HG03060 (cell line): ENCODE measurements at regions not wholly inside any gene's neighbourhood (a gene's known extent, or its start where the extent isn't known, plus 50 kb on each side); places are given as distances from the start of the nearest gene placed in this dataset.
"Not testable (repeated sequence)": the region's sequence is repeated elsewhere in the genome, so short reads cannot be mapped to it uniquely, and the experiment has no call there.

Source experiments
- ATAC-seq: cut with Tn5 transposase; IDR thresholded peaks from one replicate; pipeline ENCODE4 v1.9.1; 2021; ENCODE audit warnings: low read depth, moderate number of reproducible peaks; ENCODE audit not compliant: unreplicated experiment

DNA sequence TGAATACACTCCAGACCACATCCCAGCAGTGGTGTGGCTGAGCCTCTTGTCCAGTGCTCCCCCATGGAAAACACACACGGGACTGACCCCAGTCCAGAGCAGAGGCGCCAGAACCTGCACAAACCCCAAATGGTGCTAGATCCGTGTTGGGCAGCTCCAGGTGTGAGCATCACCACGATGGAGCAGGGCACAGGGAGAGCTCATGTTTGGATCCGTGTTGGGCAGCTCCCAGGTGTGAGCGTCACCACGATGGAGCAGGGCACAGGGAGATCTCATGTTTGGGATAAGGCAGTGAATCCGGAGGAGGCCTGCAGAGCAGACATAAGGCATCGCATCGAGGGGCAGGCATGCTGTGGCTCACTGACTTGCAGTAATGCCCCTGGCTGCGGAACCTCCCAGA, 460.0 kb upstream of the MYT1L start:
- no peak for ATAC-seq

DNA sequence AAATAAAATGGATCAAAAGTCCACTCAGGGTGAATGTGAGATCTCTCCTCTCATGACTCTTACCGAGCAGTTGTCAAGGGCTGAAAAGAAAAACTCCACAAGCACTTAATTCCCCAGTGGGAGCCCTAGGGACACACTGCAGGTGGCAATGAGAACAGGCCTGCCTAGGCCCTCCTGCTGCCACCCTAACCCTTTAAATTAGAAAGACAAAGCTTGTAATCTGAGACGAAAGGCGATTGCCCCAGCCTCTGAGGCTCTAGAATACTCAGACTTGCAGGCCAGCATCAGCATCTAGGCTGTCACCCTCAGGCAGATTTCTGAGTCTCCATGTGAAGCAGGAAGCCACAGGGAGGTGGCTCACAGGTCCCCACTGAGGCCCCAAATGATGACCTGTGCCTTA, 457.0 kb upstream of the MYT1L start:
- ATAC-seq: no peak

DNA sequence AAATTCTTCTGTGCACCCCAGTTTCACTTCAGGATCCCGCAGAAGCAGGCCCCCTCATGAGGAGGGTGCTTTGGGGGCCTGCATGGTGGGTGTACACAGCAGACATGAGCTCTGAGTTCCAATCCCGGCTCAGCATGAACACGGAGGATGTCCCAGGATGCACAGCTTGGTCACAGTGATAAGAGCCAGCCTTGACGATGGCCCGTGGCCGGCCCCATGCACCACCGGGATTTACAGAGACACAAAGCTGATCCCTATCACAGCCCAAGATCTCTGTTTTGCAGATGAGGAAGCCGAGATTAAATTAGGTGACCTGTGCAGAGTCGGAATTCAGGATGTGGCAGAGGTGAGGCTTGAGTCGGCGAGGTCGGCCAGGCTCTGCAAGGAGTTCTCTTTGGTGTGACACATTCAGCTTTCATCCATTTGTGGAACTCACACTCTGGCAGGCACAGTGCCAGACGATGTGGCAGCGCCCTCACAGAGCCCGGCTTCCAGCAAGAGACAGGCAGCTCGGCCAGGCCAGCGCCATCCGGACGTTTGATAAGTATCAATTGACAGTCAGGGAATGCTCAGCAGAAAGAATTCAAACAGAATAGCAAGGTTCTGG, 456.3 kb upstream of the MYT1L start:
- ATAC-seq: no peak

DNA sequence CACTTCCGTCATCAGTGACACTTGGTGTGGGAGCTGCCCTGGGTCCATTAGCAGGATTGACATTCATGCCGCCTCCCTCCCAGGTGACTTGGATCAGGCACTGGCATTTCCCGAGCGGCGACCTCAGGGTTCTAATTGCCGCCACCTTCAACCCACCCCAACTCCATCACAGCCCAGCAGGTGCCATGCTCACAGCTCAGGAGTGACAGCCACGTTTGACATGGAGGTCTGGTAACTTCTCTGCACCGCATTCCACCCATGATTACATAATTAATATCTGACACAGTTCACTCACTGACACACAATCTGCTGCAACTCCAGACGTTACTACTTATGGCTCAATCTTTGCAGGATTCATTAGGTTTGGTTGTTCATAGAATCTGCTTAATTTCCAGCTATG, 450.9 kb upstream of the MYT1L start:
- no peak for ATAC-seq

DNA sequence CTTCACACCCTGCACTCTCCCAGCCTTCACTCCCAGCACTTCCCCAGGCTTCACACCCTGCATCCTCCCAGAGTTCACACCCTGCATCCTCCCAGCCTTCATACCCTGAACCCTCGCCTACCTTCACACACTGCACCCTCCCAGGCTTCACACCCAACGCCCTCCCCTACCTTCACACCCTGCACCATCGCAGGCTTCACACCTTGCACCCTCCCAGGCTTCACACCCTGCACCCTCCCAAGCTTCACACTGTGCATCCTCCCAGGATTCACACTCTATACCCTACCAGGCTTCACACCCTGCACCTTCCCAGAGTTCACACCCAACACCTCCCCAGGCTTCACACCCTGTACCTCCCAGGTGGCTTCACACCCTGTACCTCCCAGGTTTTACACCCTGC, 448.7 kb upstream of the MYT1L start:
- ATAC-seq: no peak

DNA sequence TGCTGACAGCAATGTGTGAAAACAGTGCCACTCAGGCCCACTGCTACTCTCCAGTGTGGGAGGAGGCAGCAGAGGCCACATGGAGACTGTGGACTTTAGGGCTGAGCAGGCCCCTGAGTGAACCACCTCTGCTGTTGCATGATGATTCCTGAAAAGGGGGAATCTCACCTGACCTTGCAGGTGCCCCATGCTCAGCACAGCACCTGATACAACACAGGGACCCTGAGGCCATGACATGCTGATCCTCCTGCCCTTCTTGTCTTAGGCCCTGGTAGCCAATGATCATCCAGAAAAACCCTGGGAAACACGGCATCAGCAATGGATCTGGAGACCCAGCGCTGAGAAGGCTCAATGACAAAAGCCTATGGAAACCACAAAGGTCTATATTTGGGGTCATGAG, 446.8 kb upstream of the MYT1L start:
- no peak for ATAC-seq

DNA sequence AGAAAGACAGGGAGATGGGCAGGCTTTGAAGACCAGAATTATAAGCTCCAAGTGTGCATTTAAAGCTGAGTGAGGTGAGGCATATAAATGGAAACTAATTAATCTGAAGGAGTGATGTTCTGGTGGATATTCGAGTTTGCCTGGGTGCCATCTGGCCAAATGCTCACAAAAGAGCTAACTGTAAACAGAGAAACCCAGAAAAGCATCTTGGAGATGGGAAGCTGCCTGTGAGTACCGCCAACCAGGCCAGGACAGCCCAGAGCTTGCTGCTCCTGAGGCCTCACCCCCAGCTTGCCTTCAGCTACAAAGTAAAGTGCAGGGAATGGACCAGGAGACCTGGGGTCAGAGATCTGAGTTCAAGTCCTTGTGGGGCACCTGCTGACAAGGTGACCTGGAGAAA, 446.1 kb upstream of the MYT1L start:
- no peak for ATAC-seq

DNA sequence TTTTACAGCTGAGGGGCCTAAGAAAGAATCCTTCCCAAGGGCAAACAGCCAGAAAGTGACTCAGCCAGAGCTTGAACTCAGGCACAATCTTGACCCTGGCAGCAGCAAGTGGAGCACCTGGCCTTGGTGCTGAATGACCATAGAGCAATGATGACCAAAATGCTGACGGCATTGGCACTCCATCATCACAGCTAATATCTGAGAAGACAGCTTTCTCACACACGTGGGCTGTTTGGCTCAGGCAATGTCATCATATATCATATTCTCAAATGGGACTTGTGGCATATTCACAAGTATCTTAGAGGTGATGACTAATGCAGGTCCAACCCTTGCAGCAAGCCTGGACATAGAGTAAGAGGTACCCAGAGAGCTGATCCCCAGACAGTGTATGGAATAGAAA, 443.9 kb upstream of the MYT1L start:
- ATAC-seq: no peak

DNA sequence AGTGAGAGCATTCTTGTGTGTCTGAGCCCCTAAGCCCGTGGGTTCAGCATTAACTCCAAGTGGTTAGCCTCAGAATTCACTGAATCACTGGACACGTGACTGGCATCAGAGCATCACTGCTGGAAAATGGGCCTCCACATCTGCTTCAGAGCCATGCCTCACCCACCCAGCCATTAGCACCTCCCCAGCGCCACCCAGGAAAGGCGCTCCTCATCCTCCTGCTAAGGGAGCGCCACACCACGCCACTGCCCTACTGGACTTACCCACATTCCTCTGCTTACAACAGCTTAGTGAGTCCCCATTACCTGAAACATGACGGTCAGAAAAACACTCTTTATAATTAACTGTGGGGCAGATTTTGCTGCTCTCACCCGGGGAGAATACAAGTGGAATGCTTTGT, 442.6 kb upstream of the MYT1L start:
- ATAC-seq: no peak

DNA sequence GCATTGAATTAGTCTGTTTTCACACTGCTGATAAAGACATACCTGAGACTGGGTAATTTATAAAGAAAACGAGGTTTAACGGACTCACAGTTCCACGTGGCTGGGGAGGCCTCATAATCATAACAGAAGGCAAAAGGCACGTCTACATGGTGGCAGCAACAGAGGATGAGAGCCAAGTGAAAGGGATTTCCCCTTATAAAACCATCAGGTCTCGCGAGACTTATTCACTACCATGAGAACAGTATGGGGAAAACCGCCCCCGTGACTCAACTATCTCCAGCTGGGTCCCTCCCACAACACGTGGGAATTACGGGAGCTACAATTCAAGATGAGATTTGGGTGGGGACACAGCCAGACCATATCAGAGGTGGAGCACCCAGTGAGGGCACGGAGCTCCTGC, 442.0 kb upstream of the MYT1L start:
- not testable (repeated sequence) for ATAC-seq

DNA sequence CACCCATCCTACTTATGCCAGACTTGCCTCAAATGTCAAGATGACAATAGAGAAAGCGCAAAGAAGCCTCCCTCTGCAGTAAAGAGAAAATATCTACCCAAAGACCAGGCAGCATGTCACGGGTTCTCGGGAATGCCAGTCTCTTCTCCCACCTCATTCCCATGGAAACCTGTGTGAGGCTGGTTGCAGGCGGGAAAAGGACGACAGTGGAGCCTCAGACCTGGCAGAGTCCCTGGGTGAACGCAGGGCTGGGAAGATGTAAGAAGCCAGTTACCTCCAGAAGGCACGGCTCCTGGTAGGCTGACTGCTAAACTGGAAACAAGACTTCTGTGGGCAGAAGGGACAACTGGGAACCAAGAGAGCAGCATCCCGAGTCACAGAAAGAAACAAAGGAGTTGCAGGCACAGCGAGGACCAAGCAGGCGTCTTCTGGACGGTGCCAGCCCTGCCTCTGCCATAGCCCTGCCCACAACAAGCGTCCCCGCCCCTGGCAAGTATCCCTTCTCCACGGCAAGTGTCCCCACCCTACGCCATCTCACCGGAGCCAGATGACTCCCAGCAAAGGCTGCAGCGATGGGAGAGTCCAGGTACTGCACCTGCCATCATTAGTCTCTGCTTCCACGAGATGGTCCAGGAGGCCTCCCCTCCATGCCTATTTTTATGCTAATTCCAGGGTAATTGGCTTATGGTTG, 440.8 kb upstream of the MYT1L start:
- no peak for ATAC-seq

DNA sequence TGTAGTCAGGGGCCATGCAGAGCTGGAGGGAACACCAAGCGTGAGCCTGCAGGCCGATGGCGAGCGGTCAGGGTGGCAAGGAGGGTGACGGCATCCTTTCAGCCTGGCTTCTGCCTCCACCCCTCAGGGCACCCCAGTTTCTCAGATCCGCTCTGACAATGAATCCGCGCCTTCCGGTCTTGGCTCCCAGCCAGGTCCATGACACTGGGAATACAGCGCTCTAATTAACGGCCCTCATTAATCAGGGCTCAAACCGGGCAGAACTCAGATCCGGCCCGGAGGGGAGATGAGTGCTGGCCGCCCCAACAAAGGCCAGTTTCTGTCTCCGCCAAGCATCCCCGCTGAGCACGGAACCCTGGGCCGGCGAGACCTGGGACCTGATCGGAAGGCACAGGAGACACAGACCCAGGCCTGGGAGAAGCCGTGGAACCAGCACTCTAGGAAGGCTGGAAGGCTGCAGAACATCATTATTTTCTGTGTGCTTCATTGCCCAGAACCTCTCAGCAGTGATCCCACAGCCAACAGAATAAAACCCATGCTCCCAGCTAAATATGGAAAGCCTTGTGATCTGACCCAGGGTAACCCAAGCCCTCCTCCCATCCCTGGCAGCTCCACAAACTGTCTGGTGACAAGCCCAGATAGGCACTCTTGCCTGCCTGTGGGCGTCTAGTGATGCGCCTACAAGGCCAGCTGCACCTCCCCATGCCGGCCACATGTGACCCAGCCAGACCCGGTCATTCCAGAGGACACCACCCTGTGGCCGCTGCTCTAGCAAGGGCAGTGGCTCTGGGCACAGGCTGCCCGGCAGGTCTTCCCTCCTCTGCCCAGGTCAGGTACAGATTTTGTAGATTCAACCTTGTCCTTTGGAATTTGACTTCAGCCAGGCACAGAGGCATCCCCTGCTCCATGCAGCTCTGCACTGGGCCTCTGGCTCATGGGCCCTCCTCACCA, 438.7 kb upstream of the MYT1L start:
- no peak for ATAC-seq

DNA sequence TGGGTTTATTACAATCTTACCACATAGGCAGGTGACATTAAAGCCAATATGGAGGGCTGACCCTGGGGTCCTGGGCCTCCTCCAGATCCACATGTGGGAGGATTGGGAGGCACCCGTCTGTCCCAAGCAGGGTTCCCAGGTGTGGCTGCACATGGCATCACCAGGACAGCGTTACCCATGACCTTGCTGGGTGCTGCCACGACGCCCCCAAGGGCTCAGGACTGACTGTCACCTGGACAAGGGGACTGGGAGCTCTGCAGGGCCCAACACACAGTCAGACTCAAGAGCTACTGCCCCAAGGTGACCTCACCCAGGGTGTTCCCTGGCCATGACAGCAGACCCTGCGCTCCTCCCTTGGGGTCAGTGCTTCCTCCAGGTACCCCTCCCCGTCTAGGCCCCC, 437.4 kb upstream of the MYT1L start:
- no peak for ATAC-seq

DNA sequence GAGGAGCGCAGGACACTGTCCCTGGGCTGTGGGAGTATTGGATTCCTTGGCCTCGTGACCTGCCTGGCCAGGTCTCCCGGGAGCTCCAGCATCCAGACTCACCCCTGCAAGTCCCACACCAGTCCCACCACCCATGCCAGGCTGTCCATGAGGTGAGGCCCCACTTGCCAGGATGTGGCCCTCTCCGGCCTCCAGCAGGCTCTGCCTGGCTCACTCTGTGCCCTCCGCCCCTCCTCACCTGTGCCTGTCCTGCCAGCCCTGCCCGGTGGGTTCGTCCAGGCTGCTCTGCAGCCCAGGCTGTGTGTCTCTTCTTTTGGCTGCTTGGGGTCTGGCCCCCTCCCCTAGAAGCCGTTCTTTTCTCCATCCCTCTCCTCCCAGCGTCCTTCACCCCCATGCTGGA, 436.8 kb upstream of the MYT1L start:
- no peak for ATAC-seq

DNA sequence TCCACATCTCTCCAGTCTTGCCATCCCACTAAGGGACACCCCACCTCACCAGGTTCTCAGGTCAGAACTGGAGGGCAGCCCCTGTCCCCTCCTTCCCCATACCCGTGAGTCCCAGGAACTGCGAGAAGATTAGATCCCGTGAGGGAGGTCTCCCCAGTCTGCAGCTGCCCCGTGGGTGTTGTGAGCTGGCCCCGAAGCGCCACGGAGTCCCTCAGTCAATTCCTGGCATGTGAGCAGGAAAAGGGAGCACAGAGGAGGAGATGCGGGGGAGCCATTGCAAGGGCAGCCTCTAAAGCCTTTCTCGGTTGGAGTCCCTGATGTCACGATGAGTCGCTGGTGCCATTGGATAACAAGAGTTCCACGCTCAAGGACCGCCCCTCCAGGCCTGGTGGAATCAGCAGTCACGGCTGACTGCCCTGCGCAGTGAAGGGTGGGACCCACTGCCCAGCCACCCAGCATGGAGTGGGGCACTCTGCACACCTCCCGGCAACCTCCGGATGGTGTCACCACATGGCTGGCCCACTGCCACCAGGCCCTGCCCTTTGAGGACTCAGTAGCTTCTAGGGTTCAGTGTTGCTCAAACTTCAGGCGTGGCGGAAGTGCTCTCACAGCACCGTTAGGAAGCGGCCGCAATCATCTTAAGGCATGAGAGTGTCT, 434.9 kb upstream of the MYT1L start:
- no peak for ATAC-seq

DNA sequence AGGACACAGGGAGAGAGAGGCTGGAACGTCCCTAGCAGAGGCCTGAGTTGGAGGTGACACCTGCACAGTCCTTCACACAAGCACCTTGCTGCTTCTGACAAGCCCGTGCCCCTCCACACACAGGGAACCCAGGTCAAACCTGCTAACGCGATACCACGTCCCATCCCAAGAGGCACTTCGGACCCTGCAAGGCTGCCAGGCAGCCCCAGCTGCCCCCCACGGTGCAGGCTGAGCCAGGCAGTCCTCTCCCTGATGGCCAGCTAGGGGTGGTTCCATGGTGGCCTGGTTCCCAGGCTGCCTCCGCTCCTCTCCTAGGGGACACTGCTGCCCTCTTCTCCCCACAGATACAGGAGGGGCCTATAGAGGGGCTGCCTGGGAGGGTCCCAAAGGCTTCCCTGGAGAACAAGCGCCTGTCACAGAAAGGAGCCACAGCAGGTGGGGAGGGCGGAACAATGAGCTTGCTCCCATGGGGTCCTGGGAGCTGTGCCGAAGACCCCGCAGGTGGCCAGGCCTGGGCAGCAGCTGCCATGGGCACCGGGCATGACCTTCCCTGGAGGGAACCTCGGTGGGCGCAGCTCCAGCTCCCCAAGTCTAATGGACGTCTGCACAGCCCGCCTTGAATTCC, 434.2 kb upstream of the MYT1L start:
- ATAC-seq: no peak

DNA sequence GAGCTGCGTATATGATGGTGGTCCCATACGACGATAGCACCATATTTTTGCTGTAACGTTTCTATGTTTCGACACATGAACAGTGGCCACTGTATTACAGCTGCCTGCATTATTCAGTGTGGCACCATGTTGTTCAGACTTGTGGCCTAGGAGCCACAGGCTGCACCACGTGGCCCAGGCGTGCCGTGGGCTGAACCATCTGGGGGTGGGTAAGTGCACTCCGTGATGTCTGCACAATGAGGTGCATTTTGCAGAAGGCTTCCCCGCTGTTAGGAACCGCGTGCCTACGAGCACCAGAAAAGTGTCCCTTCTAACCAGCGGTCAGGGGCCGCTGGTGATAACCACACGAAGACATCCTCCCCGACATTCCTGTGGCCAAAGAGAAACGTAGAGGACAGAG, 433.7 kb upstream of the MYT1L start:
- ATAC-seq: no peak

DNA sequence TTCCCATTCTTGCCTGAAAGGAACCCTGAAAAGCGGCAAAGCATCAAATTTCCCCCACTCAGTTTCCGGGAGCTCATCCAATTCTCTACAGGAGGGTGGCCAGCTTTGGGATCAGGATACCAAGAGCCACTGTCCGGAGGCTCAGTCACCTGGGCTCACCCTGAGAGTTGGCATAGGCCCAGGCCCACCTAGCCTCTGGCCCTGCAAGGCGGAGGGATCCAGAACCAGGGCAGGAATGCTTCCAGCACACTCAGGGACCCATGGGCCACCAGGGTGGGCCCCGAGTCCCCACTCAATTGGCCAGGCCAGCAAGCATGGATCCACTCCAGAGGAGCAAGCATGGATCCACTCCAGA, 432.9 kb upstream of the MYT1L start:
- no peak for ATAC-seq

DNA sequence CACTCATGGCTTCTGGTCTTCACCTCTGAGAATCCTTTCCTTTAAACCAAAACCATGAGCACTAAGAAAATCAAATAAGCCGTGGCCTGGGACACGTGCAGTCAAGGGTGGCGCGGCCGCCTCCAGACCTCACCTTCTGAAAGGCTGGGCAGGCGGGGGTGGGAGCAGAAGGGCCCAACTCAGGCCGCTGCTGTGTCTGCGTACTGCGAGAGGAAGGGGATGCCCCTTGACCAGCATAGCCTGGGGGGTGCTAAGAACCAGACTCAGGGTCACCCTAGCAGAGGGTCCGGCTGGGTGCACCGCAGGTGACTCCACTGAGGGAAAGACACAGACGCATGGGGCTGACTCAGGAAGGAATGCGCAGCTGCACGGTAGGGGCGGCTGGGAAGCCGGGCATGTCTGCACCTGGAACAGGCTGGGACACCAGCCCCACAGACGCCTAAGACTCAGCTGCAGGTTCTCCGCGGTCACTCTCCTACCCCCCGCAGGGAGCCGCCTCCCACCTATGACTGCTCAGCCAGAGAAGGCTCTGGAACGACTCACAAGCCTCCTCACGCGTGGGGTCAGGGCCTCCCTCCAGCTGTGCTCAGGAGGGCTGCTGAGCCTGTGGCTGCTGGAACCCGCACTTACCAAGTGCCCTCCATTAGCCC, 432.4 kb upstream of the MYT1L start:
- ATAC-seq: no peak

DNA sequence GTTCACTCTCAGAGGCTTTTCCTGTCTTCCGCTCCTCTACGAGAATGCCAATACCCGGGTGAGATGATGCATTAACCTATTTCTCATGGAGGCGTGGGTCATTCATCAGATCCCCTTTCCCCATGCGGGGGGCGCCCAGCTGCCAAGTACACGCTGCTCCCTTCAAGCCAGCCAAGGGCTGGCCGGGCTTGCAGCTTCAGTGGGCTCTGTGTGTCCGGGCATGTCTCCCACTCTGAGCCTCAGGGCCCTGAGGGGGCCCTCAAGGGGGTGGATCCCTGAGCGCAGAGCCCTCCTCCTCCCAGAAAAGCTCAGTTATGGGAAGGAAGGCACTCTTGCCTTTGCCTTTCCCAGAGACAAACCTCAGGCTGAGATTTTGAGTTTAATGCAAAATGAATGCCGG, 431.8 kb upstream of the MYT1L start:
- ATAC-seq: no peak
